H54 (cell line): ENCODE measurements at regions not wholly inside any gene's neighbourhood (a gene's known extent, or its start where the extent isn't known, plus 50 kb on each side); places are given as distances from the start of the nearest gene placed in this dataset.
"Not testable (repeated sequence)": the region's sequence is repeated elsewhere in the genome, so short reads cannot be mapped to it uniquely, and the experiment has no call there.

Experiments used
- DNase-seq: peaks from one replicate; pipeline ENCODE4 v3.0.0; 2011; ENCODE audit warnings: low spot score, mixed read lengths; ENCODE audit not compliant: insufficient read length
- FAIRE-seq: peaks from 3 replicates; lab custom pipeline; 2011; peaks lifted over from hg19 to GRCh38; lab: Jason Lieb, UNC
- POLR2A ChIP-seq: IDR thresholded peaks from 2 replicates; pipeline ENCODE4 v1.6.1; 2011; ENCODE audit warnings: low read depth, mild to moderate bottlenecking, low read length

GRCh38 chr16:27600381-27600780 lies 50.4 kb downstream of the KATNIP start:
- no peak for TF ChIP-seq POLR2A
- FAIRE-seq (no peak), DNase-seq (no peak)

GRCh38 chr16:27602103-27602502 lies 52.2 kb downstream of the KATNIP start:
- FAIRE-seq (no peak), DNase-seq (no peak)
- no peak for TF ChIP-seq POLR2A

- FAIRE-seq (peak; percentile 65), DNase-seq (peak; percentile 51)
These were observed 55.7 kb downstream of the KATNIP start for GRCh38 chr16:27605500-27606106.

GRCh38 chr16:27611340-27611739 lies 61.4 kb downstream of the KATNIP start:
- DNase-seq (no peak), FAIRE-seq (no peak)
- no peak for TF ChIP-seq POLR2A

- FAIRE-seq (no peak), DNase-seq (no peak)
- TF ChIP-seq POLR2A: no peak
These were observed 63.4 kb downstream of the KATNIP start for GRCh38 chr16:27613238-27613791.

GRCh38 chr16:27617665-27618064 lies 67.7 kb downstream of the KATNIP start:
- no peak for DNase-seq
- FAIRE-seq: no peak
- no peak for TF ChIP-seq POLR2A

GRCh38 chr16:27618165-27618564 lies 68.2 kb downstream of the KATNIP start:
- FAIRE-seq: no peak
- no peak for DNase-seq
- no peak for TF ChIP-seq POLR2A

- TF ChIP-seq POLR2A: no peak
- no peak for FAIRE-seq
- no peak for DNase-seq
These were observed 68.8 kb downstream of the KATNIP start for GRCh38 chr16:27618606-27619327.

GRCh38 chr16:27620541-27620940 lies 70.6 kb downstream of the KATNIP start:
- DNase-seq (no peak), FAIRE-seq (no peak)
- TF ChIP-seq POLR2A: no peak

- no peak for TF ChIP-seq POLR2A
- FAIRE-seq: no peak
- no peak for DNase-seq
These were observed 74.5 kb downstream of the KATNIP start for GRCh38 chr16:27624154-27625049.

GRCh38 chr16:27625050-27625697 lies 75.2 kb downstream of the KATNIP start:
- no peak for TF ChIP-seq POLR2A
- FAIRE-seq: no peak
- DNase-seq: no peak

GRCh38 chr16:27627136-27627535 lies 77.2 kb downstream of the KATNIP start:
- no peak for FAIRE-seq
- no peak for DNase-seq
- TF ChIP-seq POLR2A: no peak

GRCh38 chr16:27628241-27628942 lies 78.4 kb downstream of the KATNIP start:
- TF ChIP-seq POLR2A: no peak
- DNase-seq (no peak), FAIRE-seq (no peak)

- not testable (repeated sequence) for FAIRE-seq
These were observed 79.1 kb downstream of the KATNIP start for GRCh38 chr16:27628943-27629462.

More at GRCh38 chr16:27628943-27629462, 79.1 kb downstream of the KATNIP start:
- not testable (repeated sequence) for DNase-seq
